ENCODE measurements at regions not wholly inside any gene's neighbourhood (a gene's known extent, or its start where the extent isn't known, plus 50 kb on each side); places are given as distances from the start of the nearest gene placed in this dataset.

DNA sequence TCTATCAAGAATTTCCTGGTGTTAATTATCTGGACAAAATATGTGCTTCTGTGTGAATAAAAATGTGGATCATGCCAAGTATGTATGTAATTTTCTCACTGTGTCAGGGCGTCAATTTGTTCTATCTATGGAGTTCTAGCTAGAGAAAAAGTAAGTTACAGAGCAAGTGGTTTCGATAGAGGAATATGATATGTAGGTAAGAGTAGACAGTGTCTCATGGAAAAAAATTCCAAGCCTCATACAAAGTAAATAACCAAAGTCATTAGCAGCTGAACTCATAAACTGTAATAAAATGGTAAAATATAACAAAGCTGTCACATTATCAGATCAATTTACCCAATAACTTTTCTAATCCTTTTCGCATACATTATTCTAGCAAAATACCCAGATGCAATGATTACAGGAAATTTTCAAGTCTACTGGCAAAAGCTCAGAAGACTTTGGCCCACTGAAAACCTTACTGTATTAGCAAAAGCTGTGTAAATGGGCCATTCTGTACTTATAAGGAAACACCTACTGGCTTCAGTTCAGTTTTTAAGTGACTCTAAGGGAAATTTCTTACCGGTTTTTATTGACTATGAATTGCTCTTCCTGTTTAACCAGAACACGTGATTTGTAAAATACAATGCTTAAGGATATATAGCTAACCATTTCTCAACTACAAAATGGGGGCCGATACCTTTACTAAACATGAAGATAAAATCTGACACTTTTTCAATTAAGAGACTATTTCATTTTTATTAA is 121.0 kb upstream of the ARSJ start:
- TF ChIP-seq, protein P1, sequence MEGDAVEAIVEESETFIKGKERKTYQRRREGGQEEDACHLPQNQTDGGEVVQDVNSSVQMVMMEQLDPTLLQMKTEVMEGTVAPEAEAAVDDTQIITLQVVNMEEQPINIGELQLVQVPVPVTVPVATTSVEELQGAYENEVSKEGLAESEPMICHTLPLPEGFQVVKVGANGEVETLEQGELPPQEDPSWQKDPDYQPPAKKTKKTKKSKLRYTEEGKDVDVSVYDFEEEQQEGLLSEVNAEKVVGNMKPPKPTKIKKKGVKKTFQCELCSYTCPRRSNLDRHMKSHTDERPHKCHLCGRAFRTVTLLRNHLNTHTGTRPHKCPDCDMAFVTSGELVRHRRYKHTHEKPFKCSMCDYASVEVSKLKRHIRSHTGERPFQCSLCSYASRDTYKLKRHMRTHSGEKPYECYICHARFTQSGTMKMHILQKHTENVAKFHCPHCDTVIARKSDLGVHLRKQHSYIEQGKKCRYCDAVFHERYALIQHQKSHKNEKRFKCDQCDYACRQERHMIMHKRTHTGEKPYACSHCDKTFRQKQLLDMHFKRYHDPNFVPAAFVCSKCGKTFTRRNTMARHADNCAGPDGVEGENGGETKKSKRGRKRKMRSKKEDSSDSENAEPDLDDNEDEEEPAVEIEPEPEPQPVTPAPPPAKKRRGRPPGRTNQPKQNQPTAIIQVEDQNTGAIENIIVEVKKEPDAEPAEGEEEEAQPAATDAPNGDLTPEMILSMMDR (conservative IDR thresholded peaks at IDR 0.05 in 1 of 2, IDR thresholded peaks at IDR 0.05 in 1 of 2; ENCODE audit: low read depth in 1 of 2, low read length in 2 of 2), result no peak
- TF ChIP-seq EZH2 (IDR thresholded peaks at IDR 0.05; ENCODE audit: low read length, missing control alignments), result no peak

All from fibroblast of lung (primary cell).